BJ (cell line): ENCODE measurements at regions not wholly inside any gene's neighbourhood (a gene's known extent, or its start where the extent isn't known, plus 50 kb on each side); places are given as distances from the start of the nearest gene placed in this dataset.

ENCODE experiments used
- CTCF ChIA-PET: fragments of 350-600 bp; formaldehyde crosslinking; extraction: SDS; loops from one replicate; lab custom pipeline; 2021; ENCODE audit warnings: antibody characterized with exemption, inconsistent platforms; lab: Yijun Ruan, JAX
- POLR2A ChIA-PET: fragments of 300-600 bp; sonication (Branson Sonifier 250); formaldehyde crosslinking; extraction: SDS; loops from one replicate; lab custom pipeline; 2021; ENCODE audit warnings: antibody characterized with exemption; lab: Charles Lee
- DNase-seq: peaks from one replicate; pipeline ENCODE4 v3.0.0-alpha.2; 2011; ENCODE audit warnings: low read depth
- H3K27me3 ChIP-seq: 2 replicates; pipeline ENCODE4 v1.6.0; 2011; ENCODE audit warnings: low read length; ENCODE audit not compliant: control insufficient read depth, insufficient read depth
- H3K36me3 ChIP-seq: 2 replicates; pipeline ENCODE4 v1.5.1; 2011; ENCODE audit warnings: low read length; ENCODE audit not compliant: control insufficient read depth, insufficient read depth
- H3K4me3 ChIP-seq: 2 replicates; pipeline ENCODE4 v1.5.1; 2011; ENCODE audit warnings: low read depth, mild to moderate bottlenecking, control low read depth, low read length
- CTCF ChIP-seq: IDR thresholded peaks from 2 replicates; pipeline ENCODE4 v1.5.1; 2011; ENCODE audit warnings: low read depth, mild to moderate bottlenecking, control low read depth, inconsistent platforms, low read length, moderate library complexity; ENCODE audit not compliant: insufficient read depth

GRCh38 chr18:11518788-11519685, 90.4 kb upstream of the SLC35G4 start:
- H3K4me3 ChIP-seq = no peak overlapping the region
- peak; percentile 70 for TF ChIP-seq CTCF
- H3K36me3 ChIP-seq = no peaks in the 10 kb centered on the region
- H3K27me3 ChIP-seq = no peaks in the 10 kb centered on the region
- CTCF ChIA-PET = interaction anchor here (0.7 to 4.2 kb wide), 14 partner anchors 9 to 667 kb away, joined by 3 to 21 read pairs (median 4); no protein-coding TSS in a partner anchor
- no peak for DNase-seq
- POLR2A ChIA-PET = no interaction called here

GRCh38 chr18:11517704-11518103, 91.7 kb upstream of the SLC35G4 start:
- H3K27me3 ChIP-seq = no peaks in the 10 kb centered on the region
- H3K4me3 ChIP-seq = no peak overlapping the region
- no peak for TF ChIP-seq CTCF
- POLR2A ChIA-PET = no interaction called here
- no peaks in the 10 kb centered on the region for H3K36me3 ChIP-seq
- CTCF ChIA-PET = interaction anchor here (1.2 to 4.2 kb wide), 5 partner anchors 10 to 207 kb away, joined by 3 to 21 read pairs (median 4); no protein-coding TSS in a partner anchor
- no peak for DNase-seq

- Histone ChIP-seq H3K4me3 (no peak overlapping the region), H3K36me3 (no peaks in the 10 kb centered on the region), H3K27me3 (no peaks in the 10 kb centered on the region)
- no peak for TF ChIP-seq CTCF
- no peak for DNase-seq
- POLR2A ChIA-PET = no interaction called here
- CTCF ChIA-PET = interaction anchor here (1.2 to 4.2 kb wide), 3 partner anchors 11 to 206 kb away, joined by 4 to 21 read pairs (median 17); no protein-coding TSS in a partner anchor
Observed at GRCh38 chr18:11516751-11517503, 92.5 kb upstream of the SLC35G4 start.

- Histone ChIP-seq H3K36me3 (no peaks in the 10 kb centered on the region), H3K4me3 (no peak overlapping the region), H3K27me3 (no peaks in the 10 kb centered on the region)
- DNase-seq = no peak
- ChIA-PET CTCF (interaction anchor here (0.7 to 2.5 kb wide), 3 partner anchors 12 to 338 kb away, joined by 3 to 9 read pairs (median 5); no protein-coding TSS in a partner anchor), POLR2A (no interaction called here)
- no peak for TF ChIP-seq CTCF
Observed at GRCh38 chr18:11514267-11514666, 95.1 kb upstream of the SLC35G4 start.
